K562 (cell line): ENCODE measurements at regions not wholly inside any gene's neighbourhood (a gene's known extent, or its start where the extent isn't known, plus 50 kb on each side); places are given as distances from the start of the nearest gene placed in this dataset.

Source experiments
- BACH1 ChIP-seq: fragments of 200-800 bp; sonication (Bioruptor generic); IDR thresholded peaks from 2 replicates; pipeline ENCODE4 v1.6.1; 2016; ENCODE audit warnings: missing genetic modification characterization, missing compliant biosample characterization
- NFYB ChIP-seq: IDR thresholded peaks from 2 replicates; pipeline ENCODE4 v1.6.1; 2011; ENCODE audit warnings: mild to moderate bottlenecking, moderate library complexity; ENCODE audit not compliant: insufficient read length; ENCODE audit errors: extremely low read depth
- TF ChIP-seq, protein P1 (sequence below): fragments of 450-650 bp; IDR thresholded peaks from 2 replicates; pipeline ENCODE4 v1.6.1; 2016; ENCODE audit warnings: mild to moderate bottlenecking, moderate library complexity

DNA sequence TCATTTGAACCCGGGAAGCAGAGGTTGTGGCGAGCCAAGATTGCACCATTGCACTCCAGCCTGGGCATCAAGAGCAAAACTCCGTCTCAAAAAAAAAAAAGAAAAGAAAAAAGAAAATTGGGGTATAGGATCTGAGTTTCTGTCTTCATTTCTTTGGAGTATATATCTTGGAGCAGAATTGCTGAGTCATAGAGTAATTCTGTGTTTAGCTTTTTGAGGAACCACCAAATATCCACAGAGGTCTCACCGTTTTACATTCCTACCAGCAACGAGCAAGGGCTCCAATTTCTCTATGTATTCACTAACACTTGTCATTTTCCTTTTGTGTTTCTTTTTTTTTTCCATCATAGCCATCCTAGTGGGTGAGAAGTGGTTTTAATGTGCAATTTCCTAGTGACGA, 87.6 kb upstream of the TEX51 start (continued):
- TF ChIP-seq, protein P1, sequence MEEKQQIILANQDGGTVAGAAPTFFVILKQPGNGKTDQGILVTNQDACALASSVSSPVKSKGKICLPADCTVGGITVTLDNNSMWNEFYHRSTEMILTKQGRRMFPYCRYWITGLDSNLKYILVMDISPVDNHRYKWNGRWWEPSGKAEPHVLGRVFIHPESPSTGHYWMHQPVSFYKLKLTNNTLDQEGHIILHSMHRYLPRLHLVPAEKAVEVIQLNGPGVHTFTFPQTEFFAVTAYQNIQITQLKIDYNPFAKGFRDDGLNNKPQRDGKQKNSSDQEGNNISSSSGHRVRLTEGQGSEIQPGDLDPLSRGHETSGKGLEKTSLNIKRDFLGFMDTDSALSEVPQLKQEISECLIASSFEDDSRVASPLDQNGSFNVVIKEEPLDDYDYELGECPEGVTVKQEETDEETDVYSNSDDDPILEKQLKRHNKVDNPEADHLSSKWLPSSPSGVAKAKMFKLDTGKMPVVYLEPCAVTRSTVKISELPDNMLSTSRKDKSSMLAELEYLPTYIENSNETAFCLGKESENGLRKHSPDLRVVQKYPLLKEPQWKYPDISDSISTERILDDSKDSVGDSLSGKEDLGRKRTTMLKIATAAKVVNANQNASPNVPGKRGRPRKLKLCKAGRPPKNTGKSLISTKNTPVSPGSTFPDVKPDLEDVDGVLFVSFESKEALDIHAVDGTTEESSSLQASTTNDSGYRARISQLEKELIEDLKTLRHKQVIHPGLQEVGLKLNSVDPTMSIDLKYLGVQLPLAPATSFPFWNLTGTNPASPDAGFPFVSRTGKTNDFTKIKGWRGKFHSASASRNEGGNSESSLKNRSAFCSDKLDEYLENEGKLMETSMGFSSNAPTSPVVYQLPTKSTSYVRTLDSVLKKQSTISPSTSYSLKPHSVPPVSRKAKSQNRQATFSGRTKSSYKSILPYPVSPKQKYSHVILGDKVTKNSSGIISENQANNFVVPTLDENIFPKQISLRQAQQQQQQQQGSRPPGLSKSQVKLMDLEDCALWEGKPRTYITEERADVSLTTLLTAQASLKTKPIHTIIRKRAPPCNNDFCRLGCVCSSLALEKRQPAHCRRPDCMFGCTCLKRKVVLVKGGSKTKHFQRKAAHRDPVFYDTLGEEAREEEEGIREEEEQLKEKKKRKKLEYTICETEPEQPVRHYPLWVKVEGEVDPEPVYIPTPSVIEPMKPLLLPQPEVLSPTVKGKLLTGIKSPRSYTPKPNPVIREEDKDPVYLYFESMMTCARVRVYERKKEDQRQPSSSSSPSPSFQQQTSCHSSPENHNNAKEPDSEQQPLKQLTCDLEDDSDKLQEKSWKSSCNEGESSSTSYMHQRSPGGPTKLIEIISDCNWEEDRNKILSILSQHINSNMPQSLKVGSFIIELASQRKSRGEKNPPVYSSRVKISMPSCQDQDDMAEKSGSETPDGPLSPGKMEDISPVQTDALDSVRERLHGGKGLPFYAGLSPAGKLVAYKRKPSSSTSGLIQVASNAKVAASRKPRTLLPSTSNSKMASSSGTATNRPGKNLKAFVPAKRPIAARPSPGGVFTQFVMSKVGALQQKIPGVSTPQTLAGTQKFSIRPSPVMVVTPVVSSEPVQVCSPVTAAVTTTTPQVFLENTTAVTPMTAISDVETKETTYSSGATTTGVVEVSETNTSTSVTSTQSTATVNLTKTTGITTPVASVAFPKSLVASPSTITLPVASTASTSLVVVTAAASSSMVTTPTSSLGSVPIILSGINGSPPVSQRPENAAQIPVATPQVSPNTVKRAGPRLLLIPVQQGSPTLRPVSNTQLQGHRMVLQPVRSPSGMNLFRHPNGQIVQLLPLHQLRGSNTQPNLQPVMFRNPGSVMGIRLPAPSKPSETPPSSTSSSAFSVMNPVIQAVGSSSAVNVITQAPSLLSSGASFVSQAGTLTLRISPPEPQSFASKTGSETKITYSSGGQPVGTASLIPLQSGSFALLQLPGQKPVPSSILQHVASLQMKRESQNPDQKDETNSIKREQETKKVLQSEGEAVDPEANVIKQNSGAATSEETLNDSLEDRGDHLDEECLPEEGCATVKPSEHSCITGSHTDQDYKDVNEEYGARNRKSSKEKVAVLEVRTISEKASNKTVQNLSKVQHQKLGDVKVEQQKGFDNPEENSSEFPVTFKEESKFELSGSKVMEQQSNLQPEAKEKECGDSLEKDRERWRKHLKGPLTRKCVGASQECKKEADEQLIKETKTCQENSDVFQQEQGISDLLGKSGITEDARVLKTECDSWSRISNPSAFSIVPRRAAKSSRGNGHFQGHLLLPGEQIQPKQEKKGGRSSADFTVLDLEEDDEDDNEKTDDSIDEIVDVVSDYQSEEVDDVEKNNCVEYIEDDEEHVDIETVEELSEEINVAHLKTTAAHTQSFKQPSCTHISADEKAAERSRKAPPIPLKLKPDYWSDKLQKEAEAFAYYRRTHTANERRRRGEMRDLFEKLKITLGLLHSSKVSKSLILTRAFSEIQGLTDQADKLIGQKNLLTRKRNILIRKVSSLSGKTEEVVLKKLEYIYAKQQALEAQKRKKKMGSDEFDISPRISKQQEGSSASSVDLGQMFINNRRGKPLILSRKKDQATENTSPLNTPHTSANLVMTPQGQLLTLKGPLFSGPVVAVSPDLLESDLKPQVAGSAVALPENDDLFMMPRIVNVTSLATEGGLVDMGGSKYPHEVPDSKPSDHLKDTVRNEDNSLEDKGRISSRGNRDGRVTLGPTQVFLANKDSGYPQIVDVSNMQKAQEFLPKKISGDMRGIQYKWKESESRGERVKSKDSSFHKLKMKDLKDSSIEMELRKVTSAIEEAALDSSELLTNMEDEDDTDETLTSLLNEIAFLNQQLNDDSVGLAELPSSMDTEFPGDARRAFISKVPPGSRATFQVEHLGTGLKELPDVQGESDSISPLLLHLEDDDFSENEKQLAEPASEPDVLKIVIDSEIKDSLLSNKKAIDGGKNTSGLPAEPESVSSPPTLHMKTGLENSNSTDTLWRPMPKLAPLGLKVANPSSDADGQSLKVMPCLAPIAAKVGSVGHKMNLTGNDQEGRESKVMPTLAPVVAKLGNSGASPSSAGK, result no peak
- TF ChIP-seq NFYB (no peak), BACH1 (peak; percentile 61; the same call in 1 of the 2 replicates)
